ENCODE measurements at regions not wholly inside any gene's neighbourhood (a gene's known extent, or its start where the extent isn't known, plus 50 kb on each side); places are given as distances from the start of the nearest gene placed in this dataset.
"Not testable (repeated sequence)": the region's sequence is repeated elsewhere in the genome, so short reads cannot be mapped to it uniquely, and the experiment has no call there.

- TF ChIP-seq, protein P1, sequence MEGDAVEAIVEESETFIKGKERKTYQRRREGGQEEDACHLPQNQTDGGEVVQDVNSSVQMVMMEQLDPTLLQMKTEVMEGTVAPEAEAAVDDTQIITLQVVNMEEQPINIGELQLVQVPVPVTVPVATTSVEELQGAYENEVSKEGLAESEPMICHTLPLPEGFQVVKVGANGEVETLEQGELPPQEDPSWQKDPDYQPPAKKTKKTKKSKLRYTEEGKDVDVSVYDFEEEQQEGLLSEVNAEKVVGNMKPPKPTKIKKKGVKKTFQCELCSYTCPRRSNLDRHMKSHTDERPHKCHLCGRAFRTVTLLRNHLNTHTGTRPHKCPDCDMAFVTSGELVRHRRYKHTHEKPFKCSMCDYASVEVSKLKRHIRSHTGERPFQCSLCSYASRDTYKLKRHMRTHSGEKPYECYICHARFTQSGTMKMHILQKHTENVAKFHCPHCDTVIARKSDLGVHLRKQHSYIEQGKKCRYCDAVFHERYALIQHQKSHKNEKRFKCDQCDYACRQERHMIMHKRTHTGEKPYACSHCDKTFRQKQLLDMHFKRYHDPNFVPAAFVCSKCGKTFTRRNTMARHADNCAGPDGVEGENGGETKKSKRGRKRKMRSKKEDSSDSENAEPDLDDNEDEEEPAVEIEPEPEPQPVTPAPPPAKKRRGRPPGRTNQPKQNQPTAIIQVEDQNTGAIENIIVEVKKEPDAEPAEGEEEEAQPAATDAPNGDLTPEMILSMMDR (IDR thresholded peaks at IDR 0.05; ENCODE audit: control extremely low read depth, extremely low read depth), result no peak
- no peak overlapping the region for H3K9ac ChIP-seq (ENCODE audit: insufficient read depth in 1 of 2, low read length in 2 of 2)
- H3K27ac ChIP-seq (ENCODE audit: low read depth in 1 of 2, low read length in 1 of 2), result no peak overlapping the region
- DNase-seq (no peak), ATAC-seq (ENCODE audit: insufficient read depth, low FRiP score) (no peak)
- H3K4me1 ChIP-seq (ENCODE audit: control insufficient read depth in 5 of 5, insufficient read depth in 5 of 5, low read length in 5 of 5), result peaks cover 0 to 12% (median 0%) of the 10 kb centered on the region in 5 donors
- H3K27me3 ChIP-seq (ENCODE audit: control insufficient read depth in 3 of 3, insufficient read depth in 3 of 3, low read length in 2 of 3), result no peaks in the 10 kb centered on the region
- H3K9me3 ChIP-seq (ENCODE audit: control insufficient read depth in 4 of 4, insufficient read depth in 3 of 4, low read length in 3 of 4), result no peaks in the 10 kb centered on the region
- H3K36me3 ChIP-seq (ENCODE audit: control insufficient read depth in 4 of 4, insufficient read depth in 4 of 4, low read length in 4 of 4), result no peaks in the 10 kb centered on the region
- no peak overlapping the region for H3K4me3 ChIP-seq
- 60 to 80% methylated on average over 5 of the region's 5 CpGs for WGBS, 2 donors
These were observed 138.5 kb upstream of the BEND6 start for GRCh38 chr6:56816370-56816769.

DNA sequence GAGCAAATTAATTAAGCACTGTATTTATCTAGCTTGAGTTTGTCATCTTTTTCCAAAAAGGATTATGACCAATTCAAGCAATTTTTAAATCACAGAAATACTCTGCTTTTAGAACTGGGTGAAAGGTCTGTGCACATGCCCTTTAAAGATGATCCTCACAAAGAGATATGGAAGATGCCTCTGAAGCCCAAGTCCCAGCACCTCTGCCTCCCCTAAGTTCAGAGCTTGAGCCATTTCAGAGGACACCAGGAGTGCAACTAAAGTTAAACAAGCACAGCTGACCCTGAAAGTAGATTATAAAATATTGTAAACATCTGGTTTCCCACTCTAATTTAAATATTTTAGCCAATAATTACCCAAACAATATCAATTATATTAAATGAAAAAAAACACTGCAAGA is 139.5 kb upstream of the BEND6 start:
- TF ChIP-seq, protein P1 (IDR thresholded peaks at IDR 0.05; ENCODE audit: control extremely low read depth, extremely low read depth), result no peak
- Histone ChIP-seq H3K27ac (ENCODE audit: low read depth in 1 of 2, low read length in 1 of 2) (no peak overlapping the region), H3K9ac (ENCODE audit: insufficient read depth in 1 of 2, low read length in 2 of 2) (no peak overlapping the region), H3K27me3 (ENCODE audit: control insufficient read depth in 3 of 3, insufficient read depth in 3 of 3, low read length in 2 of 3) (no peaks in the 10 kb centered on the region), H3K4me1 (ENCODE audit: control insufficient read depth in 5 of 5, insufficient read depth in 5 of 5, low read length in 5 of 5) (peaks cover 0 to 12% (median 0%) of the 10 kb centered on the region in 5 donors), H3K36me3 (ENCODE audit: control insufficient read depth in 4 of 4, insufficient read depth in 4 of 4, low read length in 4 of 4) (no peaks in the 10 kb centered on the region), H3K4me3 (no peak overlapping the region), H3K9me3 (ENCODE audit: control insufficient read depth in 4 of 4, insufficient read depth in 3 of 4, low read length in 3 of 4) (no peaks in the 10 kb centered on the region)
- no peak for DNase-seq
- ATAC-seq (ENCODE audit: insufficient read depth, low FRiP score), result no peak

GRCh38 chr6:56814802-56815201 is 140.1 kb upstream of the BEND6 start:
- Histone ChIP-seq H3K27ac (ENCODE audit: low read depth in 1 of 2, low read length in 1 of 2) (no peak overlapping the region), H3K27me3 (ENCODE audit: control insufficient read depth in 3 of 3, insufficient read depth in 3 of 3, low read length in 2 of 3) (no peaks in the 10 kb centered on the region), H3K4me3 (no peak overlapping the region), H3K36me3 (ENCODE audit: control insufficient read depth in 4 of 4, insufficient read depth in 4 of 4, low read length in 4 of 4) (no peaks in the 10 kb centered on the region), H3K4me1 (ENCODE audit: control insufficient read depth in 5 of 5, insufficient read depth in 5 of 5, low read length in 5 of 5) (peaks cover 0 to 15% (median 0%) of the 10 kb centered on the region in 5 donors), H3K9ac (ENCODE audit: insufficient read depth in 1 of 2, low read length in 2 of 2) (no peak overlapping the region), H3K9me3 (ENCODE audit: control insufficient read depth in 4 of 4, insufficient read depth in 3 of 4, low read length in 3 of 4) (no peaks in the 10 kb centered on the region)
- 92 to 94% methylated on average over 7 of the region's 7 CpGs for WGBS, 2 donors
- TF ChIP-seq, protein P1 (IDR thresholded peaks at IDR 0.05; ENCODE audit: control extremely low read depth, extremely low read depth), result no peak
- no peak for DNase-seq
- ATAC-seq (ENCODE audit: insufficient read depth, low FRiP score), result no peak

DNA sequence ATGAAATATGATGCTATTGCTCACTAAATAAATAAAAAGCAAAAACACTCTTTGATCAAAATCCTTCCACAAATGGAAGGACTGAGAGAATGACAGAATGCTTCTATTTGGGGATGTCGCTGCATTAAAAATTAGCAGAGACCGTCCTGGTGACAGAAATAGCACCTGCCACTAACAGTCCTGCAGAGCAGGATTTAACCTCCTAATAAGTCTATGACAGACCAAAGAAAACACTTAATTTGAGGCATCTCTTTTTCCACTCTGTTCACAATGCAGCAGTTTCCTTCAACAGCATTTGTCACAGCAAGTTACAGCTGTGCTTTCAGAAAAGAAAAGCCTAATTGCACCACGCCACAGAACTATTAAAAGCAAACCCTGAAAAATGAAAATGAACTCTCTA is 140.6 kb upstream of the BEND6 start:
- Histone ChIP-seq H3K27me3 (ENCODE audit: control insufficient read depth in 3 of 3, insufficient read depth in 3 of 3, low read length in 2 of 3) (no peaks in the 10 kb centered on the region), H3K4me3 (no peak overlapping the region), H3K27ac (ENCODE audit: low read depth in 1 of 2, low read length in 1 of 2) (peak overlapping the region in 1 of 2 donors; percentile 64), H3K9ac (ENCODE audit: insufficient read depth in 1 of 2, low read length in 2 of 2) (no peak overlapping the region), H3K4me1 (ENCODE audit: control insufficient read depth in 5 of 5, insufficient read depth in 5 of 5, low read length in 5 of 5) (peaks cover 0 to 15% (median 0%) of the 10 kb centered on the region in 5 donors), H3K36me3 (ENCODE audit: control insufficient read depth in 4 of 4, insufficient read depth in 4 of 4, low read length in 4 of 4) (no peaks in the 10 kb centered on the region), H3K9me3 (ENCODE audit: control insufficient read depth in 4 of 4, insufficient read depth in 3 of 4, low read length in 3 of 4) (no peaks in the 10 kb centered on the region)
- no peak for ATAC-seq (ENCODE audit: insufficient read depth, low FRiP score)
- DNase-seq, result no peak
- TF ChIP-seq, protein P1 (IDR thresholded peaks at IDR 0.05; ENCODE audit: control extremely low read depth, extremely low read depth), result no peak
- 78 to 85% methylated on average over 3 of the region's 3 CpGs for WGBS, 2 donors

DNA sequence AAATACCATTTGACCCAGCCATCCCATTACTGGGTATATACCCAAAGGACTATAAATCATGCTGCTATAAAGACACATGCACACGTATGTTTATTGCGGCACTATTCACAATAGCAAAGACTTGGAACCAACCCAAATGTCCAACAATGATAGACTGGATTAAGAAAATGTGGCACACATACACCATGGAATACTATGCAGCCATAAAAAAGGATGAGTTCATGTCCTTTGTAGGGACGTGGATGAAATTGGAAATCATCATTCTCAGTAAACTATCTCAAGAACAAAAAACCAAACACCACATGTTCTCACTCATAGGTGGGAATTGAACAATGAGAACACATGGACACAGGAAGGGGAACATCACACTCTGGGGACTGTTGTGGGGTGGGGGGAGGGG is 142.1 kb upstream of the BEND6 start:
- 67 to 81% methylated on average over 1 of the region's 3 CpGs for WGBS, 2 donors

More for the DNA sequence above, 142.1 kb upstream of the BEND6 start:
- H3K27ac ChIP-seq (ENCODE audit: low read depth in 1 of 2, low read length in 1 of 2); ATAC-seq (ENCODE audit: insufficient read depth, low FRiP score); H3K9me3 ChIP-seq (ENCODE audit: control insufficient read depth in 4 of 4, insufficient read depth in 3 of 4, low read length in 3 of 4); DNase-seq; H3K36me3 ChIP-seq (ENCODE audit: control insufficient read depth in 4 of 4, insufficient read depth in 4 of 4, low read length in 4 of 4); H3K9ac ChIP-seq (ENCODE audit: insufficient read depth in 1 of 2, low read length in 2 of 2); H3K4me3 ChIP-seq; H3K27me3 ChIP-seq (ENCODE audit: control insufficient read depth in 3 of 3, insufficient read depth in 3 of 3, low read length in 2 of 3): not testable (repeated sequence)
- peaks cover 0 to 20% (median 0%) of the 10 kb centered on the region in 5 donors for H3K4me1 ChIP-seq (ENCODE audit: control insufficient read depth in 5 of 5, insufficient read depth in 5 of 5, low read length in 5 of 5)
